Spinal cord (tissue), 9 donors: ENCODE measurements at regions not wholly inside any gene's neighbourhood (a gene's known extent, or its start where the extent isn't known, plus 50 kb on each side); places are given as distances from the start of the nearest gene placed in this dataset.

Experiments
- DNase-seq, 6 donors: peaks; one replicate each; pipeline versions ENCODE4 v3.0.0 to v3.0.0-alpha.2; 2013 to 2015; ENCODE audit warnings: low spot score in 6 of 6, low read depth in 4 of 6
- H3K27ac ChIP-seq: one replicate; pipeline ENCODE4 v1.5.1; 2013; ENCODE audit warnings: low read depth, low read length, control low read depth
- H3K27me3 ChIP-seq: one replicate; pipeline ENCODE4 v1.6.1; 2013; ENCODE audit warnings: low read length; ENCODE audit not compliant: control insufficient read depth, insufficient read depth
- H3K36me3 ChIP-seq: one replicate; pipeline ENCODE4 v1.6.1; 2013; ENCODE audit warnings: low read length; ENCODE audit not compliant: control insufficient read depth, insufficient read depth
- H3K4me1 ChIP-seq: one replicate; pipeline ENCODE4 v1.6.1; 2013; ENCODE audit warnings: low read length; ENCODE audit not compliant: control insufficient read depth, insufficient read depth
- H3K4me3 ChIP-seq: one replicate; pipeline ENCODE4 v1.5.1; 2013; ENCODE audit warnings: low read depth, low read length, control low read depth
- H3K9me3 ChIP-seq: one replicate; pipeline ENCODE4 v1.6.1; 2013; ENCODE audit warnings: low read length; ENCODE audit not compliant: control insufficient read depth, insufficient read depth
- WGBS: methylation state at CpG from one replicate; pipeline ENCODE4 v1.1.5; 2013; ENCODE audit warnings: missing lambda C conversion rate; ENCODE audit not compliant: insufficient coverage; 5-methylcytosine and 5-hydroxymethylcytosine counted together
- donor health status: healthy.

DNA sequence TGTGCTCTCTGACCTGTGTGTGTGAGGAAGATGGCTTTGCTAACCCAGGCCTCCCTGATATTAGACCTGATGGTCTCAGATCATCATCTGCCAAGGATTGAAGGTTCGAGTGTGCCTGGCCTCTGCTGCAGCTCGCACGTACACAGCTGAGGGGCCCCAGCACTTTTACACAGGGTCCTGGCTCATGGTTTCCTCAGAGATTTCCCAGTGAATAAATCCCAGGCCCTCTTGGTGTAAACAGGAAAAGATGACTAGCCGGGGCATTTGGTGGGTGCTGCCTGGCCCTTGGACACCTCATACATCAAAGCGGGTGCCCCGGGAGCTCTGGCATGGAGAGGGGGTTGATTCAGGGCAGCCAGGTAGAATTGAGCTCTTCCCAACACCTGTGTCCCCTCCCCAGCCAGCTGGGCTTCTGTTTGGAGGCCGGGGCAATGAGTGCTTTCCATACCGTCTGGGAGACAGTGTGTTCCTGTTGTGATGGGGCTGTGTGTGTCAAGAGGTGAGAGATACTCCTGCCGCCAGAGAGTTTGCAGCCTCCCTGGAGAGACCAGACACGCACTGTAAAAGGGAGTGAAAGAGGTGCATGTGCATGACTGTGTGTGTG lies 72.5 kb upstream of the TLE3 start:
- no peak overlapping the region for H3K4me3 ChIP-seq
- no peaks in the 10 kb centered on the region for H3K9me3 ChIP-seq
- DNase-seq = no peak
- peaks cover 2% of the 10 kb centered on the region for H3K27me3 ChIP-seq
- 84% methylated on average over 8 of the region's 10 CpGs for WGBS
- no peaks in the 10 kb centered on the region for H3K36me3 ChIP-seq
- peaks cover 16% of the 10 kb centered on the region for H3K4me1 ChIP-seq
- H3K27ac ChIP-seq = no peak overlapping the region

DNA sequence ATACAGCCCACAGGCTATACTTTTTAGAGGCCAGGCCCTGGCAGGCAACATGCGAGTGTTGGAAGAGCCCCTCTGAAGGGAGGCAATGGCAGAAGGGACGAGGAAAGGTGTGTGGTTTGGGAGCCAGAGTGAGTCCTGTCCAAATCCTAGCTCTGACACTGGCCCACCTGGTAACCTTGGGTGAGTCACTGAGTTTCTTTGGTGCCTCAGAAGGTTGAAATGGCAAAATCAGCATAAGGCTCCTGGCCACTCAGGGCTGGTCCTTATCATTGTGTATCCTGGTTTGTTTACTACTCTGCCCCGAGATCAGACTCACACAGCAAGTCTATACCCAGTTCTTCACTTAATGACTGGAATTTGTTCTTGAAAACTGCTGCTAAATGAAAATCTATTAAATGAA lies 71.4 kb upstream of the TLE3 start:
- Histone ChIP-seq H3K9me3 (peaks cover 2% of the 10 kb centered on the region), H3K36me3 (no peaks in the 10 kb centered on the region), H3K27ac (no peak overlapping the region), H3K4me3 (no peak overlapping the region), H3K4me1 (peaks cover 24% of the 10 kb centered on the region), H3K27me3 (peaks cover 2% of the 10 kb centered on the region)
- DNase-seq = no peak
- WGBS = 100% methylated on average over 2 of the region's 3 CpGs

DNA sequence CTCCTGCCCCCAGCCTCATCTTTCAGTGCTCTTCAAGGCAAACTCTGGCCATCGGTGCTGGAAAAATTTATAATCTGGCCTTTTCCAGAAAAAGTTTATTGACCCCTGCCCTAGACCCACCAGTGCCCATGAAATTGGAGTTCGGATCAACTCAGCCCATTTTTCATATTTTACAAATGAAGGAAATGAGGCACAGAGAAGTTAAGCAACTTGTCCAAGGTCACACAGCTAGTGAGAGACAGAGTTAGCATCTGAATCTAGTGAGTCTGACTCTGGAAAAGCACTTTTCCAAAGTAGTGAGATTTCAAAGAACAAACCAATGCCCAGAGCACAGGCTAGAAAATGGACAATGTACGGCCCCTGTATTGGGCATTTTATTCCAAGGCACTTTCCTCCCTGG lies 69.4 kb upstream of the TLE3 start:
- Histone ChIP-seq H3K36me3 (no peaks in the 10 kb centered on the region), H3K4me1 (peaks cover 29% of the 10 kb centered on the region), H3K27me3 (no peaks in the 10 kb centered on the region), H3K27ac (no peak overlapping the region), H3K9me3 (peaks cover 4% of the 10 kb centered on the region), H3K4me3 (no peak overlapping the region)
- no peak for DNase-seq
- 100% methylated on average over 1 of the region's 3 CpGs for WGBS

DNA sequence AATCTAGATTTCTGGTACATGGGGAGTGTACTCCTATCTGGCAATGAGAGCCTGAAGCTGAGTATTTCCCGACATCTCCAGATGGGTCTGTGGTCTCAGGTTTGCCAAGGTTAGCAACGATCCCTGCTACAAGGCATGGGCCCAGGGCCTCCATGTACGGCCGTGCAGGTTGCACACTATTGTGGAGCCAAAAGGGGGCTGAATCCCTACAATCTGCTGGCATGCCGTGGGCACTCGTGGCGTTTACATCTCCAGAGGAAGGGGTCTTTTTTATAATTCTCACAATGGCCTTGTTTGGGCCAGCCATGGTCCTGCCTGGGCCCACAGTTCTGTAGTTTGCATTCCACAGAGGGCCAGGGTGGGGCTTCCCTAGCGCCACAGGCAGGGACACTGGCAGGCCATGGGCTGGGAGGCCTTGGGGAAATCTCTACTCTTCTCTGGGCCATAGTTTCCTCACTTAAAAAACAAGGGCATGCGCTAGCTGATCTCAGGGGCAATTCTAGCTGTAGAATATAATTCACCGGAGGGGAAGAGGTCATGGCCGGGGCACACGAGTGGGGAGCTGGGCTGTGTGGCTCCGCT lies 68.9 kb upstream of the TLE3 start:
- H3K27ac ChIP-seq = no peak overlapping the region

DNA sequence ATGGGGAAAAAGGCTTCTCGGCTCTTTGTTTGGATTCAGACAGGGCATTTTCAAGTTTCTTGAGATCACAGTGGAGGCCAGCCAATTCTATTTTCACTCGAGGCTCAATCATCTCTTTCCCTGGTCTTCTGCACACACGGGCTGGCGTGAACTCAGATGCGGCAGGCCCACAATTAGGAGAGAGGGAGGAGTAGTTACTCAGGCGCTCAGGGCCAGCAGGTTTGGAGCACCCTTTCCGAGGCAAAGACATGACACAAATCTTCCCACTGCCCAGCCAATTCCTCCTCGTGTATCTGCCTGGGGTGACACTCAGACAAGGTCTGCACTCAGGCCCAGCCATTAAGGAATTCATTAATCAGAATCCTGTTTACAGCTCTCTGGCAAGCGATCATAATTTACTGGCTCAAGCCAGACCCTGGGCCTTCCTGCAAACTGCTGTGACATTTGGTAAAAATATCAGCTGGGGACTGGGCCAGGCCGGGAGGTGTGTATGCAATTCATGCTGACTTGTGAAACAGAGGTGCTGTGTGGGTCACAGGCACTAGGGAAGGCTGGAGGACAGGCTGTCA lies 68.1 kb upstream of the TLE3 start:
- peaks cover 4% of the 10 kb centered on the region for H3K9me3 ChIP-seq
- peaks cover 34% of the 10 kb centered on the region for H3K4me1 ChIP-seq
- no peak overlapping the region for H3K27ac ChIP-seq
- H3K4me3 ChIP-seq = no peak overlapping the region
- H3K36me3 ChIP-seq = no peaks in the 10 kb centered on the region
- DNase-seq = peak in 2 of 6 donors; percentile 74 to 77
- WGBS = 19% methylated on average over 9 of the region's 10 CpGs
- no peaks in the 10 kb centered on the region for H3K27me3 ChIP-seq

More for the DNA sequence above, 68.9 kb upstream of the TLE3 start:
- no peaks in the 10 kb centered on the region for H3K36me3 ChIP-seq
- no peak for DNase-seq
- no peaks in the 10 kb centered on the region for H3K27me3 ChIP-seq
- peaks cover 4% of the 10 kb centered on the region for H3K9me3 ChIP-seq
- WGBS = 86% methylated on average over 9 of the region's 13 CpGs
- peaks cover 29% of the 10 kb centered on the region for H3K4me1 ChIP-seq
- no peak overlapping the region for H3K4me3 ChIP-seq

DNA sequence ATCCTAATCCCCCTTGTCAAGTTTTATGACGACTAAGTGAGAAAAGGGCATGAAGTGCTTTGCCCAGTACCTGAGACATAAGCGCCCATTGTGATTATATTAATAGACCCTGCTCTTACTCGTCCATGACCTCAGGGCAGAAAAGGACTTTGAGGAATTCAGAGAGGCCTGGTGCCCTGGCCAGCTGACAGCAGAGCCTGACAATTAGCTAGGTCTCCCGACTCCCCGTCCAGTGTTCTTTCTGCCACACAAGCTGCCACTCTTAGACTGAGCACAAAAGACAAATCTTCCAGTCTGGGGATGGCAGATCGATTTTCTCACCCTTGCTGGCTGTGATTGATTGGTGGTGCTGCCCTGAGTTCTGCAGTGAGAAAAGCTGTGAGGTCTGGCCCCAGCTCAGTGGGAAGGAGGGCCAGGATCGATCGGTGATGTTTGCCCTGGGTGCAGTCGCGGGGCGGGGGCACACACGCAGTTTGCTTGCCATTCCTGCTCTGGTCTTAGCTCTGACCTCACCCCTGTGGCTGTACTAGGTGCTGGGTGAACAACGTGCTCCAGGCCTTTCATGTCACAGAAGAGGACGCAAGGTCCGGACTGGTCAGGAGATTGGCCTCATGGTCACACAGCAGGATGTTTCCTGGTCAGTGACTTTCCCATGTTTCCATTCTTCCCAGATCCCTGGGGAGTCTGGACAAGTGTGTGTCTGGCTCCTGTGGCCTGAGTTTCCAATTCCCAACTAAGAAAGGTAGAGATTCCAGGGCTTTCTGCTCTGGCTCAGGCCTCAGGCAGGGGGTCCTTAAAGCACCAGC lies 67.4 kb upstream of the TLE3 start:
- H3K4me3 ChIP-seq = no peak overlapping the region
- peaks cover 4% of the 10 kb centered on the region for H3K9me3 ChIP-seq
- peak in 1 of 6 donors; percentile 47 for DNase-seq
- peaks cover 36% of the 10 kb centered on the region for H3K4me1 ChIP-seq
- no peaks in the 10 kb centered on the region for H3K36me3 ChIP-seq
- WGBS = 52% methylated on average over 14 of the region's 15 CpGs
- no peak overlapping the region for H3K27ac ChIP-seq
- no peaks in the 10 kb centered on the region for H3K27me3 ChIP-seq

DNA sequence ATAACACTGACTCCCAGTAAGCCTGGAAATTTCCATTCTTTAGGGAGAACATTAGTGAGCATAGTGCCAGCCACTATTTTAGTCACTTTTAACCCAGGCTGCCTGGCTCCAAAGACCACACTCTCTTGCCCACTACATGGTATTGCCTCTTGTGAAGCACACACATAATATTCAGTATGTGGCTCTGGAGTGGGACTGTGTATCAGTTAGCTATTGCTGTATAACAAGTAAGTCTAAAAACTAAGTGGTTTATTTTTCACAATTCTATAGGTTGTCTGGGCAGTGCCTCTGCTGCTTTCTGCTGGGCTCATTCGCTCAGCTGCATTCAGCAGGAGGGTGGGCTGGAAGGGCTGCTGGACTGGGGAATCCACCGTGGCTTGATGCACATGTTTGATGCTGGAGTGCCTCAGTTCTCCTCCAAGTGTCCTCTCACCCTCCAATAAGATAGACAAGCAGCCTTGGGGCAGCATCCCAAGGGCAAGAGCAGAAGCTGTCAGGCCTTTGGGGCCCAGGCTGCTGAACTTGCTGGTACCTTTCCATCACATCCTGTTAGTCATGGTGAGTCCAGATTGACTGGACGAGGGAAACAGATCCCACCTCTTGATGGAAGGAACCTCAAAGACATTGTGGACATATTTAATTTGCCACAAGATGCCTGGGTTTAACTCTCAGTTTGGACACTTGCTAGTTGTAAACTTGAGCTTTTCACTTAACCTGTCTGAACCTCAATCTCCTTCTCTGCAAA lies 66.6 kb upstream of the TLE3 start:
- no peak overlapping the region for H3K27ac ChIP-seq
- H3K4me3 ChIP-seq = no peak overlapping the region
- no peaks in the 10 kb centered on the region for H3K36me3 ChIP-seq
- H3K9me3 ChIP-seq = peaks cover 4% of the 10 kb centered on the region
- no peak for DNase-seq
- H3K4me1 ChIP-seq = peaks cover 39% of the 10 kb centered on the region
- H3K27me3 ChIP-seq = peaks cover 1% of the 10 kb centered on the region
- 83% methylated on average over 2 of the region's 3 CpGs for whole genome bisulfite sequencing

DNA sequence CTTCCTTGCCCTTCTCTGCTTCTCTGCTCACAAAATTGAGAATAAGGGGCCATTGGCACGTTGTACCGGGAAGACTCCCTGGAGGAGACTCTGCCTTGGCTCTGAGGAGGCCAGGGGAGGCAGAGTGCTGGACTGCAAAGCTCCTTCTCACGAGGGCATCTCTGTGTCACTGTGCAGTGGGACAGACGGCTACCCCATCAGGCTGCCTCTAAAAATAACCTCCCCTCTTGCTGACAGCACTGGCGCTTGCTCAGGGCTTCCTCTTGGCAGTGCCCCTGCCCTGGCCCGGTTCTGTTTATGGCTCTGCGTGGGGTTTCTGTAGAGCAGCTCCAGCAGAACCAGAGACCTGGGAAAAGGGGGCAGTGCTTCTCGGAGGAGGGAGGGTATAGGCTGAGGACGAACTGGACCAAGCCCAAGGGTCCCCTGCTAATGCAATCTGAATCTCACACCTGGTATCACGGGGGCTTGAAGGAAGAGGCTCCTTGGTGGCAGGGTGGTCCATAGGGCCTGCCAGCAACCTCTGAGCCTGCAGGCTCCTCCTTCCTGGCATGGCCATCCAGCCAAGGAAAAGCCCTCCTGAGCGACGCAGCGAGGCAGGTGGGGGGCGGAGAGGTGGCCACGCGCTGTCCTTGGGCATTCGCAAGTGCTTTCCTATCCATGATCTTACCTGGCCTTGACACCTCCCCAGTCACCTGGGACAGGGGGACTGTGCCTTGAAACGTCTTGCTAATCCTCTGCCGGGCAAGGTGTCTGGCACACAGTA lies 63.3 kb upstream of the TLE3 start:
- H3K27me3 ChIP-seq = peaks cover 2% of the 10 kb centered on the region
- DNase-seq = no peak
- no peak overlapping the region for H3K4me3 ChIP-seq
- 80% methylated on average over 17 of the region's 19 CpGs for WGBS
- no peaks in the 10 kb centered on the region for H3K36me3 ChIP-seq
- peaks cover 45% of the 10 kb centered on the region for H3K4me1 ChIP-seq
- peaks cover 4% of the 10 kb centered on the region for H3K9me3 ChIP-seq
- H3K27ac ChIP-seq = no peak overlapping the region

DNA sequence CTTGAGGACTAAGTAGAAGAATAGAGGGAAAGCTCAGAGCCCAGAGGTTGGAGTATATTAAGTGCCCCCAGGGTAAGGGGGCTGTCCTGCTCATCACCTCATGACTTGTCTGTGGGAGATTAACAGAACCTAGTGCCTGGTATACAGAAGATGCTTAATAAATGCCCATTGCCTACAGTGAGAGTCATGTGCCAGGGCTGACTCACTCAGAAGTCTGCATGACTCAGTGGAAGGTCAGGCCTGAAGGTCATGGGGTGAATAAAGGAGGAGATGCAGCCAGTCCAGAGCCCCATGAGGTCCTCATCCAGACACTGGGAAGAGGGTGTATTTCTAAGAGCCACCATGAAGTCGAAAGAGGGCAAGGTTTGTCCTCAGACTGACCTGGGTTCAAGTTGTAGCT lies 62.5 kb upstream of the TLE3 start:
- 56% methylated on average over 1 of the region's 1 CpG for WGBS
- Histone ChIP-seq H3K4me3 (no peak overlapping the region), H3K27me3 (peaks cover 2% of the 10 kb centered on the region), H3K36me3 (no peaks in the 10 kb centered on the region), H3K27ac (no peak overlapping the region), H3K9me3 (peaks cover 4% of the 10 kb centered on the region), H3K4me1 (peaks cover 45% of the 10 kb centered on the region)
- DNase-seq = no peak
